HEK293 (cell line): ENCODE measurements at regions not wholly inside any gene's neighbourhood (a gene's known extent, or its start where the extent isn't known, plus 50 kb on each side); places are given as distances from the start of the nearest gene placed in this dataset.

Experiments used
- CTCF ChIA-PET: fragments of 350-600 bp; formaldehyde crosslinking; extraction: SDS; loops from one replicate; lab custom pipeline; 2021; ENCODE audit warnings: antibody characterized with exemption; lab: Yijun Ruan, JAX
- POLR2A ChIA-PET: fragments of 300-600 bp; formaldehyde crosslinking; extraction: SDS; loops from one replicate; lab custom pipeline; 2020; ENCODE audit warnings: antibody characterized with exemption, inconsistent platforms; lab: Yijun Ruan, JAX
- H3K27ac ChIP-seq: fragments of 200-500 bp; sonication (Bioruptor generic); 2 replicates; pipeline ENCODE4 v1.5.1; 2014; ENCODE audit warnings: low read depth, low read length, control low read depth, inconsistent platforms; ENCODE audit errors: extremely low read depth
- H3K36me3 ChIP-seq, 2 experiments: fragments of 200-500 bp in 1 of 2; sonication (Bioruptor generic) in 1 of 2; 1 replicate in 1 of 2; 2 replicates in 1 of 2; pipeline ENCODE4 v1.5.1; 2014 to 2017; ENCODE audit warnings: inconsistent platforms in 2 of 2, low read length in 2 of 2; ENCODE audit not compliant: control insufficient read depth in 2 of 2, insufficient read depth in 1 of 2
- H3K4me1 ChIP-seq: fragments of 200-500 bp; sonication (Bioruptor generic); 2 replicates; pipeline ENCODE4 v1.5.1; 2014; ENCODE audit warnings: mild to moderate bottlenecking, low read length, inconsistent platforms; ENCODE audit not compliant: control insufficient read depth, insufficient read depth
- H3K4me3 ChIP-seq: 2 replicates; pipeline ENCODE4 v1.5.1; 2011; ENCODE audit warnings: low read depth, mild to moderate bottlenecking, control low read depth, low read length, moderate library complexity
- H3K9me3 ChIP-seq: fragments of 200-500 bp; sonication (Bioruptor generic); 2 replicates; pipeline ENCODE4 v1.5.1; 2014; ENCODE audit warnings: low read depth, low read length, inconsistent platforms; ENCODE audit not compliant: control insufficient read depth, insufficient read depth
- EGR2 ChIP-seq: fragments of 450-650 bp; formaldehyde crosslinking; IDR thresholded peaks from 2 replicates; pipeline ENCODE4 v1.5.1; 2016; ENCODE audit warnings: low read depth, missing biosample characterization, missing genetic modification characterization
- HOXD13 ChIP-seq: sonication (generic); formaldehyde crosslinking; IDR thresholded peaks from 2 replicates; pipeline ENCODE4 v1.8.0; 2022; ENCODE audit warnings: missing genetic modification reagents, borderline replicate concordance
- KLF1 ChIP-seq: fragments of 450-650 bp; formaldehyde crosslinking; IDR thresholded peaks from 2 replicates; pipeline ENCODE4 v1.5.1; 2016; ENCODE audit warnings: missing biosample characterization, missing genetic modification characterization
- KLF16 ChIP-seq: fragments of 450-650 bp; formaldehyde crosslinking; IDR thresholded peaks from 2 replicates; pipeline ENCODE4 v1.5.1; 2017; ENCODE audit warnings: missing biosample characterization, missing genetic modification characterization
- KLF7 ChIP-seq: fragments of 450-650 bp; formaldehyde crosslinking; IDR thresholded peaks from 2 replicates; pipeline ENCODE4 v1.5.1; 2016; ENCODE audit warnings: missing biosample characterization, missing genetic modification characterization, borderline replicate concordance
- TRIM28 ChIP-seq: IDR thresholded peaks from 2 replicates; pipeline ENCODE4 v1.6.1; 2011; ENCODE audit warnings: low read length, control low read depth, borderline replicate concordance
- YY1 ChIP-seq: fragments of 450-650 bp; formaldehyde crosslinking; IDR thresholded peaks from 2 replicates; pipeline ENCODE4 v1.5.1; 2018; ENCODE audit warnings: missing biosample characterization, missing genetic modification characterization
- ZBTB20 ChIP-seq: fragments of 450-650 bp; formaldehyde crosslinking; IDR thresholded peaks from 2 replicates; pipeline ENCODE4 v1.5.1; 2016; ENCODE audit warnings: missing biosample characterization, missing genetic modification characterization
- ZBTB21 ChIP-seq: fragments of 450-650 bp; formaldehyde crosslinking; IDR thresholded peaks from 2 replicates; pipeline ENCODE4 v1.5.1; 2017; ENCODE audit warnings: missing biosample characterization, missing genetic modification characterization
- ZBTB7A ChIP-seq: fragments of 450-650 bp; formaldehyde crosslinking; IDR thresholded peaks from 2 replicates; pipeline ENCODE4 v1.5.1; 2016; ENCODE audit warnings: low read depth, missing biosample characterization, missing genetic modification characterization
- ZFHX2 ChIP-seq: fragments of 450-650 bp; formaldehyde crosslinking; conservative IDR thresholded peaks from 2 replicates; pipeline ENCODE4 v1.5.1; 2016; ENCODE audit warnings: missing biosample characterization, missing genetic modification characterization
- ZNF132 ChIP-seq: fragments of 450-650 bp; formaldehyde crosslinking; IDR thresholded peaks from 2 replicates; pipeline ENCODE4 v1.5.1; 2017; ENCODE audit warnings: missing biosample characterization, missing genetic modification characterization, borderline replicate concordance
- ZNF169 ChIP-seq: fragments of 450-650 bp; formaldehyde crosslinking; IDR thresholded peaks from 2 replicates; pipeline ENCODE4 v1.5.1; 2016; ENCODE audit warnings: missing biosample characterization, missing genetic modification characterization
- ZNF398 ChIP-seq: fragments of 450-650 bp; formaldehyde crosslinking; IDR thresholded peaks from 2 replicates; pipeline ENCODE4 v1.5.1; 2017; ENCODE audit warnings: missing biosample characterization, missing genetic modification characterization
- ZNF561 ChIP-seq: fragments of 450-650 bp; IDR thresholded peaks from 2 replicates; pipeline ENCODE4 v1.5.1; 2018; ENCODE audit warnings: missing biosample characterization, missing genetic modification characterization, borderline replicate concordance
- ZNF626 ChIP-seq: fragments of 450-650 bp; sonication (Bioruptor Pico); formaldehyde crosslinking; IDR thresholded peaks from 2 replicates; pipeline ENCODE4 v1.5.1; 2018; ENCODE audit warnings: missing biosample characterization, missing genetic modification characterization, inconsistent platforms
- ZNF639 ChIP-seq: fragments of 450-650 bp; formaldehyde crosslinking; IDR thresholded peaks from 2 replicates; pipeline ENCODE4 v1.5.1; 2016; ENCODE audit warnings: missing biosample characterization, missing genetic modification characterization
- ZNF645 ChIP-seq: fragments of 450-650 bp; formaldehyde crosslinking; IDR thresholded peaks from 2 replicates; pipeline ENCODE4; 2016; ENCODE audit warnings: missing biosample characterization, missing genetic modification characterization
- ZNF654 ChIP-seq: fragments of 450-650 bp; formaldehyde crosslinking; IDR thresholded peaks from 2 replicates; pipeline ENCODE4 v1.5.1; 2016; ENCODE audit warnings: low read depth, missing biosample characterization, missing genetic modification characterization
- ZNF785 ChIP-seq: fragments of 450-650 bp; formaldehyde crosslinking; IDR thresholded peaks from 2 replicates; pipeline ENCODE4 v1.5.1; 2016; ENCODE audit warnings: missing biosample characterization, missing genetic modification characterization
- TF ChIP-seq, protein P1 (sequence below): fragments of 450-650 bp; formaldehyde crosslinking; IDR thresholded peaks from 2 replicates; pipeline ENCODE4 v1.5.1; 2016; ENCODE audit warnings: missing biosample characterization, missing genetic modification characterization
- TF ChIP-seq, protein P2 (sequence below): fragments of 450-650 bp; formaldehyde crosslinking; IDR thresholded peaks from 2 replicates; pipeline ENCODE4 v1.5.1; 2016; ENCODE audit warnings: missing biosample characterization, missing genetic modification characterization

DNA sequence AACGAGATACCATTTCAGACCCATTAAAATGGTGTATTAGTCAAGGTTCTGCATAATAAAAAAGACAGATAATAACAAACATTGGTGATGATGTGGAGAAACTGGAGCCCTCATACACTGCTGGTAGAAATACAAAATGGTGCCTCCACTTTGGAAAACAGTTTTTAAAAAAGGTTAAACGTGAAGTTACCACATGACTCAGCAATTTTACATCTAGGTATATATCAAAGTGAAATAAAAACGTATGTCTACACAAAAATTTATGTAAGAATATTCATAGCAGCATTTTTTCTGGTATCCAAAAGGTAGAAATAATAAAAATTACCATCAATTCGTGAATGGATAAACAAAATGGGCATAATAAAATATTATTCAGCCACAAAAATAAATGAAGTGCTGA lies 519.8 kb downstream of the TLE4 start:
- no peak overlapping the region for H3K27ac ChIP-seq
- H3K4me3 ChIP-seq, result no peak overlapping the region
- TF ChIP-seq TRIM28 (no peak), HOXD13 (CRISPR knock-in tag) (no peak), ZBTB21 (tag by site-specific recombination) (no peak), KLF7 (tag by site-specific recombination) (no peak), ZNF169 (tag by site-specific recombination) (no peak), ZBTB20 (tag by site-specific recombination) (no peak), ZNF785 (no peak)
- H3K4me1 ChIP-seq, result no peaks in the 10 kb centered on the region
- ChIA-PET POLR2A (no interaction called here), CTCF (interaction anchor here (0.7 kb wide), 1 partner anchor 160 kb away, joined by 3 read pairs; no protein-coding TSS in a partner anchor)
- no peaks in the 10 kb centered on the region for H3K9me3 ChIP-seq
- H3K36me3 ChIP-seq, result no peaks in the 10 kb centered on the region

DNA sequence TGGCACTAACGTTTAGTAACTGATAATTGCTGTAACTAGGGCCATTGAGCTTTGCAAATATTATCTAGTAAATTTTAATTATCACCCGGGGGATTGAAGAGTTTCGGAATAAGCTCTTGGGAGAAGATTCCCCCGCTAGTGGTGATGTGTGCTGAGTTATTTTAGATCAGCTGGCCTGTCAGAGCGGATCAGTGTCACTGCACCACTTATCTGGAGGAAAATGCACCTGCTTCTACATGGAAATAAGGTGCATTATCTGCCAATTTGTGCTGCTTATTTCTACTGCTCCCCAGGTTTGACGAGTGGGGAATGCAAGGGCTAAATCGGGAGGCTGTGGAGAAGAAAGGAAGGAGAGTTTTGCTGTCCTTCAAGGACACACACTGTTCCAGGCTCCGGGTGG lies 518.6 kb downstream of the TLE4 start:
- TF ChIP-seq YY1 (tag by site-specific recombination), result no peak
- CTCF ChIA-PET, result interaction anchor here (0.6 kb wide), 1 partner anchor 15 kb away, joined by 3 read pairs; no protein-coding TSS in a partner anchor
- H3K9me3 ChIP-seq, result no peaks in the 10 kb centered on the region
- no peaks in the 10 kb centered on the region for H3K36me3 ChIP-seq
- H3K4me1 ChIP-seq, result no peaks in the 10 kb centered on the region
- H3K4me3 ChIP-seq, result no peak overlapping the region
- no peak overlapping the region for H3K27ac ChIP-seq
- POLR2A ChIA-PET, result no interaction called here

GRCh38 chr9:80086822-80087345 lies 515.1 kb downstream of the TLE4 start:
- ChIA-PET POLR2A (no interaction called here), CTCF (no interaction called here)

More at GRCh38 chr9:80086822-80087345, 515.1 kb downstream of the TLE4 start:
- H3K4me3 ChIP-seq, result no peak overlapping the region
- H3K9me3 ChIP-seq, result no peaks in the 10 kb centered on the region
- no peaks in the 10 kb centered on the region for H3K4me1 ChIP-seq
- no peak overlapping the region for H3K27ac ChIP-seq
- no peak for TF ChIP-seq ZNF639
- TF ChIP-seq ZFHX2 (tag by site-specific recombination), result peak; percentile 38; the same call in 1 of the 2 replicates
- TF ChIP-seq KLF16 (tag by site-specific recombination), result no peak
- TF ChIP-seq ZBTB7A (tag by site-specific recombination), result no peak
- TF ChIP-seq ZNF132 (tag by site-specific recombination), result no peak
- no peak for TF ChIP-seq ZNF654 (tag by site-specific recombination)
- no peak for TF ChIP-seq ZNF645 (tag by site-specific recombination)
- TF ChIP-seq KLF1 (tag by site-specific recombination), result no peak
- peak; percentile 51; the same call in 1 of the 2 replicates for TF ChIP-seq EGR2
- no peak for TF ChIP-seq ZNF626 (tag by site-specific recombination)
- TF ChIP-seq ZNF398 (tag by site-specific recombination), result no peak
- TF ChIP-seq, protein P1, sequence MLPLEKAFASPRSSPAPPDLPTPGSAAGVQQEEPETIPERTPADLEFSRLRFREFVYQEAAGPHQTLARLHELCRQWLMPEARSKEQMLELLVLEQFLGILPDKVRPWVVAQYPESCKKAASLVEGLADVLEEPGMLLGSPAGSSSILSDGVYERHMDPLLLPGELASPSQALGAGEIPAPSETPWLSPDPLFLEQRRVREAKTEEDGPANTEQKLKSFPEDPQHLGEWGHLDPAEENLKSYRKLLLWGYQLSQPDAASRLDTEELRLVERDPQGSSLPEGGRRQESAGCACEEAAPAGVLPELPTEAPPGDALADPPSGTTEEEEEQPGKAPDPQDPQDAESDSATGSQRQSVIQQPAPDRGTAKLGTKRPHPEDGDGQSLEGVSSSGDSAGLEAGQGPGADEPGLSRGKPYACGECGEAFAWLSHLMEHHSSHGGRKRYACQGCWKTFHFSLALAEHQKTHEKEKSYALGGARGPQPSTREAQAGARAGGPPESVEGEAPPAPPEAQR (tag by site-specific recombination), result no peak
- TF ChIP-seq, protein P2, sequence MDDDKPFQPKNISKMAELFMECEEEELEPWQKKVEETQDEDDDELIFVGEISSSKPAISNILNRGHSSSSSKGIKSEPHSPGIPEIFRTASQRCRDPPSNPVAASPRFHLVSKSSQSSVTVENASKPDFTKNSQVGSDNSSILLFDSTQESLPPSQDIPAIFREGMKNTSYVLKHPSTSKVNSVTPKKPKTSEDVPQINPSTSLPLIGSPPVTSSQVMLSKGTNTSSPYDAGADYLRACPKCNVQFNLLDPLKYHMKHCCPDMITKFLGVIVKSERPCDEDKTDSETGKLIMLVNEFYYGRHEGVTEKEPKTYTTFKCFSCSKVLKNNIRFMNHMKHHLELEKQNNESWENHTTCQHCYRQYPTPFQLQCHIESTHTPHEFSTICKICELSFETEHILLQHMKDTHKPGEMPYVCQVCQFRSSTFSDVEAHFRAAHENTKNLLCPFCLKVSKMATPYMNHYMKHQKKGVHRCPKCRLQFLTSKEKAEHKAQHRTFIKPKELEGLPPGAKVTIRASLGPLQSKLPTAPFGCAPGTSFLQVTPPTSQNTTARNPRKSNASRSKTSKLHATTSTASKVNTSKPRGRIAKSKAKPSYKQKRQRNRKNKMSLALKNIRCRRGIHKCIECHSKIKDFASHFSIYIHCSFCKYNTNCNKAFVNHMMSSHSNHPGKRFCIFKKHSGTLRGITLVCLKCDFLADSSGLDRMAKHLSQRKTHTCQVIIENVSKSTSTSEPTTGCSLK, result no peak
- no peak for TF ChIP-seq ZNF561 (tag by site-specific recombination)
- no peaks in the 10 kb centered on the region for H3K36me3 ChIP-seq
